Esophagus muscularis mucosa (tissue), 4 donors: ENCODE measurements at regions not wholly inside any gene's neighbourhood (a gene's known extent, or its start where the extent isn't known, plus 50 kb on each side); places are given as distances from the start of the nearest gene placed in this dataset.

Experiments
- CTCF ChIP-seq, 3 experiments: fragments of 200-600 bp in 2 of 3; fragments of 450-650 bp in 1 of 3; sonication (generic) in 2 of 3; IDR thresholded peaks; one replicate each; pipeline ENCODE4 v1.5.1; 2017 to 2019; ENCODE audit warnings: antibody characterized with exemption in 3 of 3, mild to moderate bottlenecking in 2 of 3, moderate library complexity in 1 of 3
- EP300 ChIP-seq: sonication (generic); formaldehyde crosslinking; IDR thresholded peaks from one replicate; pipeline ENCODE4 v1.6.1; 2017; ENCODE audit warnings: antibody characterized with exemption
- POLR2A ChIP-seq: fragments of 450-650 bp; IDR thresholded peaks from one replicate; pipeline ENCODE4 v1.6.1; 2017; ENCODE audit warnings: antibody characterized with exemption, moderate library complexity, mild to moderate bottlenecking, low read depth
- POLR2AphosphoS5 ChIP-seq, 2 donors: sonication (generic); formaldehyde crosslinking; IDR thresholded peaks; one replicate each; pipeline ENCODE4 v1.6.1; 2017; ENCODE audit warnings: antibody characterized with exemption in 2 of 2

- TF ChIP-seq CTCF (IDR thresholded peaks at IDR 0.05) (no peak), POLR2A (no peak), POLR2AphosphoS5 (IDR thresholded peaks at IDR 0.05) (no peak), EP300 (no peak)
These were observed 65.2 kb upstream of the FAM20C start for GRCh38 chr7:127064-127598.
